GM21515 (cell line): ENCODE measurements at regions not wholly inside any gene's neighbourhood (a gene's known extent, or its start where the extent isn't known, plus 50 kb on each side); places are given as distances from the start of the nearest gene placed in this dataset.
"Not testable (repeated sequence)": the region's sequence is repeated elsewhere in the genome, so short reads cannot be mapped to it uniquely, and the experiment has no call there.

ENCODE experiments used
- ATAC-seq: cut with Tn5 transposase; IDR thresholded peaks from one replicate; pipeline ENCODE4 v1.9.1; 2021; ENCODE audit not compliant: unreplicated experiment

GRCh38 chr13:76307142-76307541 lies 579.1 kb downstream of the KCTD12 start:
- ATAC-seq = no peak

- no peak for ATAC-seq
Observed at GRCh38 chr13:76300688-76301087, 585.5 kb downstream of the KCTD12 start.

GRCh38 chr13:76297331-76297730 lies 588.9 kb downstream of the KCTD12 start:
- ATAC-seq = no peak

GRCh38 chr13:76296751-76297150 lies 589.5 kb downstream of the KCTD12 start:
- ATAC-seq = no peak

- ATAC-seq = not testable (repeated sequence)
Observed at GRCh38 chr13:76295020-76295419, 591.2 kb downstream of the KCTD12 start.

GRCh38 chr13:76293751-76294150 lies 592.5 kb downstream of the KCTD12 start:
- no peak for ATAC-seq

- ATAC-seq = no peak
Observed at GRCh38 chr13:76293346-76293745, 592.9 kb downstream of the KCTD12 start.

- no peak for ATAC-seq
Observed at GRCh38 chr13:76292726-76293125, 593.5 kb downstream of the KCTD12 start.

- ATAC-seq = no peak
Observed at GRCh38 chr13:76292031-76292430, 594.2 kb downstream of the KCTD12 start.

GRCh38 chr13:76289558-76289957 lies 596.6 kb downstream of the KCTD12 start:
- no peak for ATAC-seq

- no peak for ATAC-seq
Observed at GRCh38 chr13:76286178-76286577, 600.0 kb downstream of the KCTD12 start.

GRCh38 chr13:76285463-76285862 lies 600.7 kb downstream of the KCTD12 start:
- ATAC-seq = no peak

GRCh38 chr13:76279766-76280165 lies 606.4 kb downstream of the KCTD12 start:
- not testable (repeated sequence) for ATAC-seq

- no peak for ATAC-seq
Observed at GRCh38 chr13:76271728-76272232, 614.4 kb downstream of the KCTD12 start.

- not testable (repeated sequence) for ATAC-seq
Observed at GRCh38 chr13:76268307-76268706, 617.9 kb downstream of the KCTD12 start.

GRCh38 chr13:76267216-76267615 lies 619.0 kb downstream of the KCTD12 start:
- no peak for ATAC-seq

- ATAC-seq = no peak
Observed at GRCh38 chr13:76266561-76266960, 619.6 kb downstream of the KCTD12 start.

- ATAC-seq = no peak
Observed at GRCh38 chr13:76250211-76250610, 614.1 kb downstream of the LMO7 start.

- ATAC-seq = no peak
Observed at GRCh38 chr13:76245920-76246319, 609.8 kb downstream of the LMO7 start.

- ATAC-seq = no peak
Observed at GRCh38 chr13:76245211-76245610, 609.1 kb downstream of the LMO7 start.

- ATAC-seq = not testable (repeated sequence)
Observed at GRCh38 chr13:76243120-76243519, 607.0 kb downstream of the LMO7 start.

GRCh38 chr13:76239031-76239680 lies 603.0 kb downstream of the LMO7 start:
- ATAC-seq = no peak
